Caco-2 (cell line): ENCODE measurements at regions not wholly inside any gene's neighbourhood (a gene's known extent, or its start where the extent isn't known, plus 50 kb on each side); places are given as distances from the start of the nearest gene placed in this dataset.

ENCODE experiments used
- BruUV-seq: library from RNA; stranded (reverse); fragments of 400-500 nt; replicated peaks from 2 replicates; lab custom pipeline; 2021; lab: Mats Ljungman, UMichigan
- CTCF ChIA-PET: fragments of 300-600 bp; sonication (Branson Sonifier 250); formaldehyde crosslinking; loops from one replicate; lab custom pipeline; 2022; ENCODE audit warnings: antibody characterized with exemption; lab: Charles Lee
- POLR2A ChIA-PET: fragments of 300-600 bp; sonication (Branson Sonifier 250); formaldehyde crosslinking; loops from one replicate; lab custom pipeline; 2022; ENCODE audit warnings: antibody characterized with exemption; lab: Charles Lee
- DNase-seq, 2 experiments: peaks; one replicate each; pipeline versions ENCODE4 v3.0.0 to v3.0.0-alpha.2; 2020 to 2022
- H3K27me3 ChIP-seq: replicated peaks from 2 replicates; pipeline ENCODE4 v1.6.0; 2011; ENCODE audit warnings: low read length; ENCODE audit not compliant: control insufficient read depth, insufficient read depth
- H3K36me3 ChIP-seq: 2 replicates; pipeline ENCODE4 v1.5.1; 2011; ENCODE audit warnings: low read length; ENCODE audit not compliant: control insufficient read depth, insufficient read depth
- H3K4me1 ChIP-seq: fragments of 250-450 bp; sonication (Bioruptor Pico); 2 replicates; pipeline ENCODE4 v1.5.1; 2020; ENCODE audit warnings: mild to moderate bottlenecking
- H3K4me3 ChIP-seq: 2 replicates; pipeline ENCODE4 v1.5.1; 2011; ENCODE audit warnings: low read depth, mild to moderate bottlenecking, control low read depth, low read length
- H3K9me3 ChIP-seq: fragments of 250-450 bp; sonication (Bioruptor Pico); 2 replicates; pipeline ENCODE4 v1.5.1; 2020; ENCODE audit warnings: mild to moderate bottlenecking, moderate library complexity
- H3K27ac Mint-ChIP-seq: one replicate; pipeline ENCODE4 v1.8.0; 2022; ENCODE audit warnings: mixed read lengths; ENCODE audit not compliant: unreplicated experiment
- H3K27me3 Mint-ChIP-seq: one replicate; pipeline ENCODE4 v1.8.0; 2022; ENCODE audit warnings: mixed read lengths; ENCODE audit not compliant: insufficient read depth, unreplicated experiment
- H3K36me3 Mint-ChIP-seq: one replicate; pipeline ENCODE4 v1.8.0; 2022; ENCODE audit warnings: mild to moderate bottlenecking, mixed read lengths; ENCODE audit not compliant: insufficient read depth, unreplicated experiment
- H3K4me1 Mint-ChIP-seq: one replicate; pipeline ENCODE4 v1.8.0; 2022; ENCODE audit warnings: low read depth, mixed read lengths; ENCODE audit not compliant: unreplicated experiment
- H3K4me3 Mint-ChIP-seq: one replicate; pipeline ENCODE4 v1.8.0; 2022; ENCODE audit warnings: mild to moderate bottlenecking, moderate library complexity, mixed read lengths; ENCODE audit not compliant: unreplicated experiment
- H3K9me3 Mint-ChIP-seq: one replicate; pipeline ENCODE4 v1.8.0; 2022; ENCODE audit warnings: mixed read lengths; ENCODE audit not compliant: unreplicated experiment
- intact Hi-C: fragments of 100-400 bp; cut with micrococcal nuclease; formaldehyde crosslinking; loops from one replicate; pipeline ENCODE4 v1.10.0; 2022; ENCODE audit not compliant: unreplicated experiment
- TF ChIP-seq, protein P1 (sequence below), 2 experiments: fragments of 200-600 bp in 1 of 2; IDR thresholded peaks; 1 replicate in 1 of 2; 2 replicates in 1 of 2; pipeline versions ENCODE4 v1.5.1 to v1.8.0; 2011 to 2022; ENCODE audit warnings: antibody characterized with exemption in 1 of 2, control low read depth in 1 of 2, inconsistent platforms in 1 of 2, low read depth in 1 of 2, low read length in 1 of 2, mild to moderate bottlenecking in 1 of 2, moderate library complexity in 1 of 2; ENCODE audit not compliant: insufficient read depth in 1 of 2, severe bottlenecking in 1 of 2, unreplicated experiment in 1 of 2

DNA sequence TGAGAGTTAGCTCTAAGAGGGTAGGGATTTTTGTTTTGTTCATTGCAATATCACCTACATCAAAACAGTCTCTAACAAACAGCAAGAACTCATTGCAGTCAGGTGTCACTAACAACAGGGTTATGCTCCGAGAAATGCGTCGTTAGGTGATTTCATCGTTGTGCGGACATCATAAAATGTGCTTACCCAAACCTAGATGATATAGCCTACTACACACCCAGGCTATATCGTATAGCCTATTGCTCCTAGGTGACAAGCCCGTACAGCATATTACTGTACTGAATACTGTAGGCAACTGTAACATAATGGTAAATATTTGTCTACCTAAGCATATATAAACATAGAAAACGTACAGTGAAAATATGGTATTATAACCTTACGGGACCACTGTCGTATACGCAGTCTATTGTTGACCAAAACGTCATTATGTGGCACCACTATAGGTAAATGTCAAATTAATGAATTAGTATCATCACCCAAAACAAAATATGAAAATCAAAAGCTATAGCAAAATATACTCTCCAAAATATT, 49.9 kb upstream of the TAB2 start:
- Histone ChIP-seq H3K27me3 (no peaks in the 10 kb centered on the region), H3K4me3 (no peak overlapping the region), H3K36me3 (no peaks in the 10 kb centered on the region), H3K9me3 (no peaks in the 10 kb centered on the region), H3K4me1 (no peaks in the 10 kb centered on the region)
- Mint-ChIP-seq H3K27me3 (peaks cover 3% of the 10 kb centered on the region), H3K36me3 (no peaks in the 10 kb centered on the region), H3K4me3 (no peak overlapping the region), H3K4me1 (no peaks in the 10 kb centered on the region), H3K27ac (no peak overlapping the region), H3K9me3 (no peaks in the 10 kb centered on the region)
- TF ChIP-seq, protein P1, sequence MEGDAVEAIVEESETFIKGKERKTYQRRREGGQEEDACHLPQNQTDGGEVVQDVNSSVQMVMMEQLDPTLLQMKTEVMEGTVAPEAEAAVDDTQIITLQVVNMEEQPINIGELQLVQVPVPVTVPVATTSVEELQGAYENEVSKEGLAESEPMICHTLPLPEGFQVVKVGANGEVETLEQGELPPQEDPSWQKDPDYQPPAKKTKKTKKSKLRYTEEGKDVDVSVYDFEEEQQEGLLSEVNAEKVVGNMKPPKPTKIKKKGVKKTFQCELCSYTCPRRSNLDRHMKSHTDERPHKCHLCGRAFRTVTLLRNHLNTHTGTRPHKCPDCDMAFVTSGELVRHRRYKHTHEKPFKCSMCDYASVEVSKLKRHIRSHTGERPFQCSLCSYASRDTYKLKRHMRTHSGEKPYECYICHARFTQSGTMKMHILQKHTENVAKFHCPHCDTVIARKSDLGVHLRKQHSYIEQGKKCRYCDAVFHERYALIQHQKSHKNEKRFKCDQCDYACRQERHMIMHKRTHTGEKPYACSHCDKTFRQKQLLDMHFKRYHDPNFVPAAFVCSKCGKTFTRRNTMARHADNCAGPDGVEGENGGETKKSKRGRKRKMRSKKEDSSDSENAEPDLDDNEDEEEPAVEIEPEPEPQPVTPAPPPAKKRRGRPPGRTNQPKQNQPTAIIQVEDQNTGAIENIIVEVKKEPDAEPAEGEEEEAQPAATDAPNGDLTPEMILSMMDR (IDR thresholded peaks at IDR 0.05; ENCODE audit: insufficient read depth in 1 of 2, low read depth in 1 of 2, low read length in 1 of 2, severe bottlenecking in 1 of 2, unreplicated experiment in 1 of 2) = no peak
- ChIA-PET CTCF (no interaction called here), POLR2A (no interaction called here)
- intact Hi-C loops = no loop called here
- no peak for DNase-seq
- no TSS peak for BruUV-seq
